Right renal pelvis (tissue), 4 donors: ENCODE measurements at regions not wholly inside any gene's neighbourhood (a gene's known extent, or its start where the extent isn't known, plus 50 kb on each side); places are given as distances from the start of the nearest gene placed in this dataset.

Experiments
- DNase-seq, 4 donors: peaks; one replicate each; pipeline ENCODE4 v3.0.0-alpha.2; 2013; ENCODE audit warnings: low read depth in 4 of 4, low spot score in 3 of 4, missing footprints in 1 of 4

DNA sequence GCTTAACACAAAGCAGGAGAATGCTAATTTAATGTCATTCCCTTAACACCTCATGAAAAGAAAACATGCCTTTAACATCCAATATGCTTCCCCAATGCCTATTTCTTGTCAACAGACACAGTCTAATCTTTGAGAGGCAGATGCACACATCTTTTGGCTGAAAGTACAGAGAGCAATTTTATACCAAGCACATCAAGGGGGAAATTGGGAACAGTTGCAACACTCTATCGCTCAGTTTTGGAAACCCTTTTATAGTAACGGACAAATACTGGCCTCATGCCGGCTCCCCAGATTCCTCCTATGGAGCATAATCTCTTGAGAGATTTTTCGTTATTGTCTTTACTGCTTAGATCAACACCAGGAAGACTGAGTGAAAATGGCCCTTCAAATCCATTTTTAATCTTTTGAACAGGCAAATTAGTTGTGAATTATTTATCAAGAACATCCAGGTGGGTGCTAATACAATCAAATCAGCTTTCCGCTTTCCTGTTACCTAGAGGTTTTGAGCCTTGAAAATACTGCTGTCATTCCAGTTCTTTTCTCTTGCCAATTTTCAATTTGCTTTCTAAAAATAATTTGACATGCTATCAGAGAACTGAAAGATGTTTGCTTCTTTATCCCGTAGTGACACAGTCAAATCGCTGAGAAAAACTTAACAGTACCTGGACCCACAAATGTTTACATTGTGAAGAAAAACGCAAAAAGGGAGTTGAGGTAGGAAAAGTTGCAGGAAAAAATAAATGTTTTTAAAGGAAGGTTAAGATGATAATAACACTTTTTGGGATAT lies 60.7 kb upstream of the CAND1 start:
- DNase-seq, result no peak

- DNase-seq, result no peak
These were observed 58.1 kb upstream of the CAND1 start for GRCh38 chr12:67211029-67211428.

GRCh38 chr12:67211494-67211893 lies 57.7 kb upstream of the CAND1 start:
- no peak for DNase-seq

GRCh38 chr12:67217647-67218046 lies 51.5 kb upstream of the CAND1 start:
- DNase-seq, result no peak
